ENCODE measurements at regions not wholly inside any gene's neighbourhood (a gene's known extent, or its start where the extent isn't known, plus 50 kb on each side); places are given as distances from the start of the nearest gene placed in this dataset.

DNA sequence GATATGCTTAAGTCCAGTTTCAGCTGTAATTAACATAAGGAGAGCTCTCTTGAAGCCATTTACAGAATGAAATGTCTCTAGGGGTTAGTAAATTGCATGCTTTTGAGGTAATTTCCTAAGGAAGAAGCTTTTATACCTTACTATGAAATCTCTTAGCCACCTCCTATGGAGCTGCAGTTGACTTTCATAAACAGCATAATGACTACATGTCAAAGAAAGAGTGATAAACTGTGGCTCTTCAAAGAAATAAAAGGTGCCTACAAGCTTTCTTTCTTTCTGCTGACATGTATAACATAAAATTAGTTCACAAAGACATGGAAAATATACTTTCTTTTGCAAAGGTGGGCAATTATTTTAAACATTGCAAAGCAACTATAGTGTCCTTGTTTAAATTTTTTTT, 90.8 kb downstream of the TMEM167A start:
- peak overlapping the region; percentile 82 for H2AFZ ChIP-seq (ENCODE audit: low read depth, low read length, poor library complexity, severe bottlenecking)
- peaks cover 3 to 45% of the 10 kb centered on the region in 2 experiments; a peak in 3 of 4 replicates for H3K4me1 ChIP-seq (ENCODE audit: control insufficient read depth in 1 of 2, insufficient read depth in 2 of 2, low read length in 2 of 2)
- H3K36me3 ChIP-seq (ENCODE audit: control insufficient read depth in 1 of 2, insufficient read depth in 2 of 2, low read length in 2 of 2), result no peaks in the 10 kb centered on the region
- H3K9me3 ChIP-seq (ENCODE audit: control insufficient read depth in 1 of 2, insufficient read depth in 1 of 2, low read depth in 1 of 2, low read length in 2 of 2), result no peaks in the 10 kb centered on the region
- CTCF ChIA-PET, result no interaction called here
- H3K27ac ChIP-seq (ENCODE audit: low read depth, low read length), result no peak overlapping the region
- POLR2A ChIA-PET, result interaction anchor here (1.4 kb wide), 1 partner anchor 10 kb away, joined by 4 read pairs; no protein-coding TSS in a partner anchor
- no peak for ATAC-seq
- no TSS peak for BruUV-seq (replicated peaks)
- intact Hi-C loops (cut with micrococcal nuclease), result no loop called here
- H3K9ac ChIP-seq (ENCODE audit: low read length), result 0 out of 2 replicates have a peak overlapping the region, but pooled peaks have one; percentile 37
- H3K9me2 ChIP-seq (ENCODE audit: insufficient read depth), result no peaks in the 10 kb centered on the region
- no peak for DNase-seq (ENCODE audit: low read depth, low spot score)
- RAD21 ChIA-PET (ENCODE audit: low non-redundant PET in 1 of 2, low total read pairs in 2 of 2, uncharacterized antibody in 2 of 2, unreplicated experiment in 2 of 2), result no interaction called here
- H3K79me2 ChIP-seq (ENCODE audit: insufficient read depth, low read length), result no peaks in the 10 kb centered on the region
- H3K4me2 ChIP-seq (ENCODE audit: low read length), result peak overlapping the region; percentile 58
- H3K4me3 ChIP-seq (replicated peaks in 1 of 2; ENCODE audit: low read depth in 1 of 2, low read length in 2 of 2), result no peak overlapping the region
- no peaks in the 10 kb centered on the region for H4K20me1 ChIP-seq (ENCODE audit: insufficient read depth)
- H3K27me3 ChIP-seq (ENCODE audit: insufficient read depth, low read length), result no peaks in the 10 kb centered on the region
- no peak for TF ChIP-seq ELF1 (IDR thresholded peaks at IDR 0.05; ENCODE audit: borderline replicate concordance, low read depth)
- TF ChIP-seq, protein P1, sequence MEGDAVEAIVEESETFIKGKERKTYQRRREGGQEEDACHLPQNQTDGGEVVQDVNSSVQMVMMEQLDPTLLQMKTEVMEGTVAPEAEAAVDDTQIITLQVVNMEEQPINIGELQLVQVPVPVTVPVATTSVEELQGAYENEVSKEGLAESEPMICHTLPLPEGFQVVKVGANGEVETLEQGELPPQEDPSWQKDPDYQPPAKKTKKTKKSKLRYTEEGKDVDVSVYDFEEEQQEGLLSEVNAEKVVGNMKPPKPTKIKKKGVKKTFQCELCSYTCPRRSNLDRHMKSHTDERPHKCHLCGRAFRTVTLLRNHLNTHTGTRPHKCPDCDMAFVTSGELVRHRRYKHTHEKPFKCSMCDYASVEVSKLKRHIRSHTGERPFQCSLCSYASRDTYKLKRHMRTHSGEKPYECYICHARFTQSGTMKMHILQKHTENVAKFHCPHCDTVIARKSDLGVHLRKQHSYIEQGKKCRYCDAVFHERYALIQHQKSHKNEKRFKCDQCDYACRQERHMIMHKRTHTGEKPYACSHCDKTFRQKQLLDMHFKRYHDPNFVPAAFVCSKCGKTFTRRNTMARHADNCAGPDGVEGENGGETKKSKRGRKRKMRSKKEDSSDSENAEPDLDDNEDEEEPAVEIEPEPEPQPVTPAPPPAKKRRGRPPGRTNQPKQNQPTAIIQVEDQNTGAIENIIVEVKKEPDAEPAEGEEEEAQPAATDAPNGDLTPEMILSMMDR (IDR thresholded peaks at IDR 0.05 in 2 of 3, conservative IDR thresholded peaks at IDR 0.05 in 1 of 3; ENCODE audit: borderline replicate concordance in 1 of 3, insufficient read depth in 1 of 3, low read depth in 2 of 3, low read length in 2 of 3), result no peak
- TF ChIP-seq FOSL1 (IDR thresholded peaks at IDR 0.05; ENCODE audit: low read depth), result no peak
- no peak for TF ChIP-seq ZNF274 (IDR thresholded peaks at IDR 0.05; ENCODE audit: low read depth, low read length)
- no peak for TF ChIP-seq EZH2phosphoT487 (IDR thresholded peaks at IDR 0.05; ENCODE audit: borderline replicate concordance)
- no peak for TF ChIP-seq TCF7L2 (IDR thresholded peaks at IDR 0.05; ENCODE audit: borderline replicate concordance, extremely low read depth, insufficient read depth, insufficient read length)
- TF ChIP-seq, protein P2, sequence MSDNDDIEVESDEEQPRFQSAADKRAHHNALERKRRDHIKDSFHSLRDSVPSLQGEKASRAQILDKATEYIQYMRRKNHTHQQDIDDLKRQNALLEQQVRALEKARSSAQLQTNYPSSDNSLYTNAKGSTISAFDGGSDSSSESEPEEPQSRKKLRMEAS (IDR thresholded peaks at IDR 0.05), result no peak
- TF ChIP-seq REST (IDR thresholded peaks at IDR 0.05; ENCODE audit: low read depth), result no peak
- no peak for TF ChIP-seq POLR2AphosphoS5 (IDR thresholded peaks at IDR 0.05; ENCODE audit: low read depth, low read length)
- TF ChIP-seq ZFX (IDR thresholded peaks at IDR 0.05), result no peak
- no peak for TF ChIP-seq CBX3 (IDR thresholded peaks at IDR 0.05; ENCODE audit: low read depth)
